ENCODE measurements at regions not wholly inside any gene's neighbourhood (a gene's known extent, or its start where the extent isn't known, plus 50 kb on each side); places are given as distances from the start of the nearest gene placed in this dataset.

DNA sequence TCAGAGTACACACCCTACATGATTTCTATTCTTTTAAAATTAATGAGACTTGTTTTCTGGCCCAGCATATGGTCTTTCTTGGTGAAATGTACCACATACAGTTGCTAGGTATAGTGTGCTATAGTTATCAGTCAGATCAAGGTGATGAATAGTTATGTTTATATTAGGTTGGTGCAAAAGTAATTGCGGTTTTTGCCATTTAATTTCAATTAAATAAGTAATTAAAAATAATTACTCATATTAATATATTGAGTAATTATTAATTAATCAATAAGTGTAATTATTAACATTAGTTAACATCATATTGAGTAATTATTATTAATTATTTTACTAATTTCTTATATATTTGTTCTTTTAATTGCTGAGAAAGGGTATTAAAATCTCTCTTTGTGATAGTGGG lies 56.1 kb downstream of the MYEOV start:
- TF ChIP-seq, protein P1, sequence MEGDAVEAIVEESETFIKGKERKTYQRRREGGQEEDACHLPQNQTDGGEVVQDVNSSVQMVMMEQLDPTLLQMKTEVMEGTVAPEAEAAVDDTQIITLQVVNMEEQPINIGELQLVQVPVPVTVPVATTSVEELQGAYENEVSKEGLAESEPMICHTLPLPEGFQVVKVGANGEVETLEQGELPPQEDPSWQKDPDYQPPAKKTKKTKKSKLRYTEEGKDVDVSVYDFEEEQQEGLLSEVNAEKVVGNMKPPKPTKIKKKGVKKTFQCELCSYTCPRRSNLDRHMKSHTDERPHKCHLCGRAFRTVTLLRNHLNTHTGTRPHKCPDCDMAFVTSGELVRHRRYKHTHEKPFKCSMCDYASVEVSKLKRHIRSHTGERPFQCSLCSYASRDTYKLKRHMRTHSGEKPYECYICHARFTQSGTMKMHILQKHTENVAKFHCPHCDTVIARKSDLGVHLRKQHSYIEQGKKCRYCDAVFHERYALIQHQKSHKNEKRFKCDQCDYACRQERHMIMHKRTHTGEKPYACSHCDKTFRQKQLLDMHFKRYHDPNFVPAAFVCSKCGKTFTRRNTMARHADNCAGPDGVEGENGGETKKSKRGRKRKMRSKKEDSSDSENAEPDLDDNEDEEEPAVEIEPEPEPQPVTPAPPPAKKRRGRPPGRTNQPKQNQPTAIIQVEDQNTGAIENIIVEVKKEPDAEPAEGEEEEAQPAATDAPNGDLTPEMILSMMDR (IDR thresholded peaks at IDR 0.05), result no peak
- no peak for TF ChIP-seq POLR2A (IDR thresholded peaks at IDR 0.05)

Data from lower leg skin (tissue), 3 donors.